ENCODE measurements at regions not wholly inside any gene's neighbourhood (a gene's known extent, or its start where the extent isn't known, plus 50 kb on each side); places are given as distances from the start of the nearest gene placed in this dataset.

GRCh38 chr16:17949141-17949981 lies 387.2 kb downstream of the NPIPA8 start:
- TF ChIP-seq GATA2 (IDR thresholded peaks at IDR 0.05; ENCODE audit: low read depth, low read length) (no peak), GATA3 (IDR thresholded peaks at IDR 0.05; ENCODE audit: low read depth, low read length) (no peak)
